GM06990 (cell line): ENCODE measurements at regions not wholly inside any gene's neighbourhood (a gene's known extent, or its start where the extent isn't known, plus 50 kb on each side); places are given as distances from the start of the nearest gene placed in this dataset.

ENCODE experiments used
- DNase-seq: peaks from one replicate; pipeline ENCODE4 v3.0.0-alpha.2; 2011; ENCODE audit not compliant: insufficient read length; ENCODE audit errors: extremely low read depth
- H3K27me3 ChIP-seq: replicated peaks from 2 replicates; pipeline ENCODE4 v1.6.0; 2011; ENCODE audit warnings: low read length; ENCODE audit not compliant: control insufficient read depth, insufficient read depth
- H3K36me3 ChIP-seq: 2 replicates; pipeline ENCODE4 v1.5.1; 2011; ENCODE audit warnings: low read length; ENCODE audit not compliant: control insufficient read depth, insufficient read depth
- H3K4me3 ChIP-seq: replicated peaks from 2 replicates; pipeline ENCODE4 v1.5.1; 2011; ENCODE audit warnings: low read depth, mild to moderate bottlenecking, control low read depth, low read length
- TF ChIP-seq, protein P1 (sequence below): IDR thresholded peaks from 2 replicates; pipeline ENCODE4 v1.5.1; 2011; ENCODE audit warnings: low read length, control low read depth, mild to moderate bottlenecking, inconsistent platforms; ENCODE audit not compliant: insufficient read depth, poor library complexity, severe bottlenecking

DNA sequence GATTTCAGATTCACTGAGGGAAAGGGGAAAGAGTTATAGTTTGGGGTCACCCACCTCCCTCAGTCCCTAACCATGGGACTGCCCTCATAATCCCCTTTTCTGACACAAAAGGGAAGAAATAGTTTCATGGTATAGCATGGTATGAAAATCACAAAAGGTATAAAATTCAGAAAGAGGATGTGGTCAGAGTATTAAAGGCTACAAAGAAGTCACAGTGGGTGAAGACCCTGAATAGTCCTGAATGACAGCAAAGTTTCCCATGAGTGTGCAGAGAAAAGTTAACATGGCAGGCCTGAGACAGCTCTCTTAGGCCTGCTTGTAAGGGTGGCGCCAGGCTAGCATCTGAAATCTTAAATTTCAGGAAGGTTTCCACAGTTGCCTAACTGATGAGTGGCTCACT is 290.6 kb upstream of the ZNF608 start:
- TF ChIP-seq, protein P1, sequence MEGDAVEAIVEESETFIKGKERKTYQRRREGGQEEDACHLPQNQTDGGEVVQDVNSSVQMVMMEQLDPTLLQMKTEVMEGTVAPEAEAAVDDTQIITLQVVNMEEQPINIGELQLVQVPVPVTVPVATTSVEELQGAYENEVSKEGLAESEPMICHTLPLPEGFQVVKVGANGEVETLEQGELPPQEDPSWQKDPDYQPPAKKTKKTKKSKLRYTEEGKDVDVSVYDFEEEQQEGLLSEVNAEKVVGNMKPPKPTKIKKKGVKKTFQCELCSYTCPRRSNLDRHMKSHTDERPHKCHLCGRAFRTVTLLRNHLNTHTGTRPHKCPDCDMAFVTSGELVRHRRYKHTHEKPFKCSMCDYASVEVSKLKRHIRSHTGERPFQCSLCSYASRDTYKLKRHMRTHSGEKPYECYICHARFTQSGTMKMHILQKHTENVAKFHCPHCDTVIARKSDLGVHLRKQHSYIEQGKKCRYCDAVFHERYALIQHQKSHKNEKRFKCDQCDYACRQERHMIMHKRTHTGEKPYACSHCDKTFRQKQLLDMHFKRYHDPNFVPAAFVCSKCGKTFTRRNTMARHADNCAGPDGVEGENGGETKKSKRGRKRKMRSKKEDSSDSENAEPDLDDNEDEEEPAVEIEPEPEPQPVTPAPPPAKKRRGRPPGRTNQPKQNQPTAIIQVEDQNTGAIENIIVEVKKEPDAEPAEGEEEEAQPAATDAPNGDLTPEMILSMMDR: no peak
- H3K4me3 ChIP-seq: no peak overlapping the region
- H3K27me3 ChIP-seq: no peaks in the 10 kb centered on the region
- no peaks in the 10 kb centered on the region for H3K36me3 ChIP-seq
- no peak for DNase-seq

DNA sequence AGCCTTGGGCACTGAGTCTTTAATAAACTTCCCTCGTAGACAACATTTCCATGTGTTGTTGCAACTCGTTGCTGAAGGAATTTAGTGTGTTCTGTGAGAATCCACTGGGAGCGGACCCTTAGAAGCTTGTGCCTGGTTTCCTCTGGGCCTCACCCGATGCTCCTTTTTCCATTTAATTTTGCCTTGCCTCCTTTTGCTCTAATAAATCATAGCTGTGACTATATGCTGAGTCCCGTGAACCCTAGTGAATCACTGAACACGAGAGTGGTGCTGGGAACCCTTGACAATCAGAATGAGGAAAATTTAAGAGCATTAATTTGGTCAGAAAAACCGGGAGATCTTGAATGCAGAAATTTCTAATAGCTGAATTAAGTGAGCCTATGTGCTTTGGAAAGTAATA is 291.1 kb upstream of the ZNF608 start:
- no peak overlapping the region for H3K4me3 ChIP-seq
- H3K36me3 ChIP-seq: no peaks in the 10 kb centered on the region
- no peaks in the 10 kb centered on the region for H3K27me3 ChIP-seq
- no peak for DNase-seq
- TF ChIP-seq, protein P1: no peak

DNA sequence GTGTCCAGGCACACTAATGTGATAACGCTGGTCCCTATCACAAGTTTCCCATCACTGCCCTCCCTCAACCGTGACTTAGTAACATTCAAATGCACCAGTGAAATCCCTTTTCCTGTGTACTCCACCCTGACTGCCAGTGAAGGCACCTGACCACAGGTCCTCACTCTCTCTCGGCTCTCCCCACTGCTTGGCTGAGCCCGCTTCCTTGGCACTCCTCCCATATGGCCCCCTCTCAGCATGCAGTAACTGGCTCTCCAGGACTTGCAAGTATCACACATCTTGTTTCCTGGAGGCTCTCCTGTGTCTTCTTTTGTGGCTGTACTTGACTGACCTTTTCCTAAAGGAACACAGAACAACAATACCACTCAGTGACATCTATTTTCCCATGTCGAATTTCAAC is 292.0 kb upstream of the ZNF608 start:
- TF ChIP-seq, protein P1: no peak
- H3K4me3 ChIP-seq: no peak overlapping the region
- DNase-seq: no peak
- no peaks in the 10 kb centered on the region for H3K36me3 ChIP-seq
- H3K27me3 ChIP-seq: no peaks in the 10 kb centered on the region

DNA sequence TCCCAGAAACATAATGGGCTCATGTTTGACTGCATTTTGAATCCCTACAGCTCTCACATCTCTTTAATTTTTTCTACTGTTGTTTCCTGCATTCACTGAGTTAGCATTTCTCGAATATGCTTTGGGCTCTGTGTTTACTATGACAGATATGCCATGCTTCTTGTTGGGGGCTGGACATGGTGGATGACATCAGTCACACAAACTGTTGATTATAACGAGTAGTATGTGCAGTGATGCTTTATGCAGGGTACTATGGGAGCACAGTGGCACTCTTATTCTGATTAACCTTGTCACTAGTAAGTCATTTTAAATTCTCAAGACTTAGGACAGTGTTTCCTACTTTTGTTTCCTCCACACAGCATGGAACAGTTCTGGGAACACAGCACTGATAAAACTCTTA is 295.4 kb upstream of the ZNF608 start:
- Histone ChIP-seq H3K4me3 (no peak overlapping the region), H3K27me3 (no peaks in the 10 kb centered on the region), H3K36me3 (no peaks in the 10 kb centered on the region)
- TF ChIP-seq, protein P1: no peak
- DNase-seq: no peak

DNA sequence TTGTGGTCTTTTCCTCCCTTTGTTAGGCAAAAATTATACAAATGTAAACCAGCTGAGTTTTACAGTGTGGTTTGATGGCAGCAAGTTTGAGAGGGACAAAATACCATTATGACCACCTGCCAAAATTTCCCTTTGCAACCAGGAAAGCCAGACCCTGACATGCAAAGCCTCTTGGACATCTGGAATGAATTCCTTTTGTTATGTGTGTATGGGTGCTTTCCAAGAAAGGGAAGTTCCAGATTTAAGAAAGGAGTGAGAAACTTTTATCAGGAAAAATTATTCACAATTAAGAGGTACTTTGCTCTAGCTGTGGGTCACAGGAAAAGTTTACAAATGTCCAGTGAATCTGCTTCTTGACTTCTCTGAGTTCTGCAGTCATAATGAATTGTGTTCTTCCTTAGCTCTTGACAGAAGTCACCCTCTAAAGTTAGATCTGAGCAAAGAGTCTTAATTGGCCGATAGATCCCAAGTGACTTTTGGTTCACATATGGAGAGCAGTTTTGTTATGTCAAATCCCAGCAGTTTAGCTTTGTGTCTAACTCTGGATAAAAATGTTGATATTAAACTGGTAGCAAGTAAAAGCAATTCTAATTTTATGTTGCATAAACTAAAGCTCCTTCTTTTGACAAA is 295.9 kb upstream of the ZNF608 start:
- no peaks in the 10 kb centered on the region for H3K36me3 ChIP-seq
- DNase-seq: no peak
- H3K4me3 ChIP-seq: no peak overlapping the region
- TF ChIP-seq, protein P1: no peak
- no peaks in the 10 kb centered on the region for H3K27me3 ChIP-seq
